Erythroblast (primary cell): ENCODE measurements at regions not wholly inside any gene's neighbourhood (a gene's known extent, or its start where the extent isn't known, plus 50 kb on each side); places are given as distances from the start of the nearest gene placed in this dataset.

Experiments
- GATA1 ChIP-seq: IDR thresholded peaks from 2 replicates; pipeline ENCODE4 v1.6.1; 2011; ENCODE audit warnings: low read depth, mild to moderate bottlenecking, control low read depth, low read length, moderate library complexity
- POLR2A ChIP-seq: IDR thresholded peaks from 2 replicates; pipeline ENCODE4 v1.6.1; 2011; ENCODE audit warnings: mild to moderate bottlenecking, low read length

DNA sequence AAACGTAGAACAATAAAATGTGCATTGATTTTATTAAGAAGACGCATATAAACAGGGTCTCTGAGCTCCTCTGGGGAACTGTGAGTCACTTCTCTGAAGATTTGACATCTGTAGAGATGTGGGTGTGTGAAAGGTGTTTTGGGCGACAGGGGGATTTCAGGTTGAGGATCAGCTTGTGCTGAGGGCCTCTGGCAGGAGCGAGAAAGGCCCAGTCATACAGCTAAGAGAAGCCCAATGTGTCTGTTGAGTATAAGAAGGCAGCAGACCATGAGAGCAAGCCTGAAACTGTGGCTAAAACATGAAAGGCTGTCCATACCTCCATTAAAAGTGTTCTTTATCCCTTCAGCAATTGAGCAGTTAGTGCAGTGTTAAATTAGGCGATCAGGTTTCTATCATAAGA lies 406.5 kb upstream of the MON1B start:
- TF ChIP-seq POLR2A (no peak), GATA1 (no peak)
